H9 (cell line): ENCODE measurements at regions not wholly inside any gene's neighbourhood (a gene's known extent, or its start where the extent isn't known, plus 50 kb on each side); places are given as distances from the start of the nearest gene placed in this dataset.

Source experiments
- DNase-seq: peaks from one replicate; pipeline ENCODE4 v3.0.0-alpha.2; 2017
- H2AFZ ChIP-seq: one replicate; pipeline ENCODE4 v1.6.1; 2013; ENCODE audit warnings: mild to moderate bottlenecking, low read length, control low read depth, moderate library complexity
- H2AK5ac ChIP-seq: 2 replicates; pipeline ENCODE4 v1.6.1; 2013; ENCODE audit warnings: low read length, control low read depth, mixed read lengths; ENCODE audit not compliant: insufficient read length
- H2BK120ac ChIP-seq: one replicate; pipeline ENCODE4 v1.6.1; 2013; ENCODE audit warnings: low read depth, mild to moderate bottlenecking, low read length, control low read depth, inconsistent platforms; ENCODE audit not compliant: poor library complexity, severe bottlenecking
- H2BK12ac ChIP-seq: 2 replicates; pipeline ENCODE4 v1.6.1; 2013; ENCODE audit warnings: low read length, control low read depth, mixed read lengths, low read depth; ENCODE audit not compliant: insufficient read length
- H2BK15ac ChIP-seq: 2 replicates; pipeline ENCODE4 v1.6.1; 2013; ENCODE audit warnings: low read depth, low read length, control low read depth
- H2BK20ac ChIP-seq: one replicate; pipeline ENCODE4 v1.6.1; 2013; ENCODE audit warnings: low read depth, mild to moderate bottlenecking, low read length, control low read depth, inconsistent platforms; ENCODE audit not compliant: poor library complexity, severe bottlenecking
- H2BK5ac ChIP-seq: 2 replicates; pipeline ENCODE4 v1.6.1; 2013; ENCODE audit warnings: low read length, control low read depth, mixed read lengths; ENCODE audit not compliant: insufficient read length
- H3K14ac ChIP-seq: 2 replicates; pipeline ENCODE4 v1.6.1; 2013; ENCODE audit warnings: low read length, control low read depth; ENCODE audit not compliant: insufficient read depth
- H3K18ac ChIP-seq: 2 replicates; pipeline ENCODE4 v1.6.1; 2013; ENCODE audit warnings: low read depth, mild to moderate bottlenecking, mixed read lengths, low read length, control low read depth; ENCODE audit not compliant: insufficient read length
- H3K23ac ChIP-seq: 2 replicates; pipeline ENCODE4 v1.6.1; 2013; ENCODE audit warnings: low read length, control low read depth, mixed read lengths, low read depth; ENCODE audit not compliant: insufficient read length
- H3K23me2 ChIP-seq: 2 replicates; pipeline ENCODE4 v1.6.1; 2013; ENCODE audit warnings: low read depth, mild to moderate bottlenecking, mixed read lengths, low read length, control low read depth; ENCODE audit not compliant: insufficient read length, poor library complexity, severe bottlenecking
- H3K27ac ChIP-seq: 2 replicates; pipeline ENCODE4 v1.5.1; 2013; ENCODE audit warnings: low read length, control low read depth, mixed read lengths, low read depth; ENCODE audit not compliant: insufficient read length
- H3K27me3 ChIP-seq: 2 replicates; pipeline ENCODE4 v1.6.1; 2013; ENCODE audit warnings: low read length, control low read depth, inconsistent platforms; ENCODE audit not compliant: insufficient read depth
- H3K4ac ChIP-seq: 2 replicates; pipeline ENCODE4 v1.6.1; 2013; ENCODE audit warnings: low read depth, mild to moderate bottlenecking, control low read depth, inconsistent platforms, low read length, moderate library complexity
- H3K4me1 ChIP-seq: 2 replicates; pipeline ENCODE4 v1.6.1; 2013; ENCODE audit warnings: low read length, control low read depth, inconsistent platforms; ENCODE audit not compliant: insufficient read depth
- H3K4me2 ChIP-seq: 2 replicates; pipeline ENCODE4 v1.6.1; 2013; ENCODE audit warnings: low read length, control low read depth, mixed read lengths; ENCODE audit not compliant: insufficient read length, insufficient read depth
- H3K56ac ChIP-seq: 2 replicates; pipeline ENCODE4 v1.6.1; 2013; ENCODE audit warnings: low read depth, mild to moderate bottlenecking, mixed read lengths, low read length, control low read depth; ENCODE audit not compliant: insufficient read length
- H3K79me1 ChIP-seq: 2 replicates; pipeline ENCODE4 v1.6.1; 2013; ENCODE audit warnings: low read depth, mild to moderate bottlenecking, moderate library complexity, low read length, control low read depth, inconsistent platforms; ENCODE audit not compliant: insufficient read depth, poor library complexity, severe bottlenecking
- H3K79me2 ChIP-seq: 2 replicates; pipeline ENCODE4 v1.6.1; 2013; ENCODE audit warnings: low read length, control low read depth, inconsistent platforms; ENCODE audit not compliant: insufficient read depth
- H3K9ac ChIP-seq: 2 replicates; pipeline ENCODE4 v1.6.1; 2013; ENCODE audit warnings: low read length, control low read depth, mixed read lengths; ENCODE audit not compliant: insufficient read length; ENCODE audit errors: extremely low read depth
- H3K9me3 ChIP-seq: one replicate; pipeline ENCODE4 v1.6.1; 2013; ENCODE audit warnings: low read depth, low read length, inconsistent platforms; ENCODE audit not compliant: control insufficient read depth
- H3T11ph ChIP-seq: one replicate; pipeline ENCODE4 v1.6.1; 2013; ENCODE audit warnings: mild to moderate bottlenecking, low read length, control low read depth, inconsistent platforms
- H4K20me1 ChIP-seq: one replicate; pipeline ENCODE4 v1.6.1; 2013; ENCODE audit not compliant: control insufficient read depth, insufficient read length, insufficient read depth
- H4K5ac ChIP-seq: 2 replicates; pipeline ENCODE4 v1.6.1; 2013; ENCODE audit warnings: low read depth, mild to moderate bottlenecking, mixed read lengths, low read length, control low read depth; ENCODE audit not compliant: insufficient read length
- H4K8ac ChIP-seq: replicated peaks from 2 replicates; pipeline ENCODE4 v1.6.1; 2013; ENCODE audit warnings: low read length, control low read depth, mixed read lengths, low read depth; ENCODE audit not compliant: insufficient read length
- H4K91ac ChIP-seq: 2 replicates; pipeline ENCODE4 v1.6.1; 2013; ENCODE audit warnings: low read depth, mild to moderate bottlenecking, moderate library complexity, mixed read lengths, low read length, control low read depth; ENCODE audit not compliant: insufficient read length
- H3K27ac Mint-ChIP-seq, 3 experiments: 2 replicates in 2 of 3; 3 replicates in 1 of 3; pipeline ENCODE4 v1.8.0; 2020 to 2021; ENCODE audit warnings: mixed read lengths in 3 of 3, mild to moderate bottlenecking in 1 of 3, moderate library complexity in 1 of 3
- H3K27me3 Mint-ChIP-seq: 2 replicates; pipeline ENCODE4 v1.8.0; 2021; ENCODE audit warnings: low read depth, mild to moderate bottlenecking, moderate library complexity, mixed read lengths
- H3K36me3 Mint-ChIP-seq, 3 experiments: 2 replicates in 2 of 3; 3 replicates in 1 of 3; pipeline ENCODE4 v1.8.0; 2020 to 2021; ENCODE audit warnings: low read depth in 3 of 3, mixed read lengths in 3 of 3; ENCODE audit not compliant: insufficient read depth in 1 of 3
- H3K4me1 Mint-ChIP-seq, 2 experiments: 2 replicates each; pipeline ENCODE4 v1.8.0; 2020; ENCODE audit warnings: mixed read lengths in 2 of 2
- H3K4me3 Mint-ChIP-seq, 2 experiments: 2 replicates in 1 of 2; 3 replicates in 1 of 2; pipeline ENCODE4 v1.8.0; 2020 to 2021; ENCODE audit warnings: mild to moderate bottlenecking in 2 of 2, mixed read lengths in 2 of 2, moderate library complexity in 1 of 2
- H3K9me3 Mint-ChIP-seq, 2 experiments: 2 replicates in 1 of 2; 3 replicates in 1 of 2; pipeline ENCODE4 v1.8.0; 2020; ENCODE audit warnings: mild to moderate bottlenecking in 2 of 2, mixed read lengths in 2 of 2, moderate library complexity in 1 of 2
- WGBS: extraction: QIAGEN DNeasy Blood & Tissue Kit; methylation state at CpG from one replicate; pipeline ENCODE4 v1.1.7; 2013; ENCODE audit warnings: missing lambda C conversion rate, low lambda C conversion rate, mixed read lengths; ENCODE audit not compliant: insufficient read length; ENCODE audit errors: extremely low coverage; 5-methylcytosine and 5-hydroxymethylcytosine counted together
- TF ChIP-seq, protein P1 (sequence below): fragments of 200-600 bp; sonication (generic); conservative IDR thresholded peaks from 3 replicates; pipeline ENCODE4 v1.8.0; 2021; ENCODE audit warnings: antibody characterized with exemption, mild to moderate bottlenecking

DNA sequence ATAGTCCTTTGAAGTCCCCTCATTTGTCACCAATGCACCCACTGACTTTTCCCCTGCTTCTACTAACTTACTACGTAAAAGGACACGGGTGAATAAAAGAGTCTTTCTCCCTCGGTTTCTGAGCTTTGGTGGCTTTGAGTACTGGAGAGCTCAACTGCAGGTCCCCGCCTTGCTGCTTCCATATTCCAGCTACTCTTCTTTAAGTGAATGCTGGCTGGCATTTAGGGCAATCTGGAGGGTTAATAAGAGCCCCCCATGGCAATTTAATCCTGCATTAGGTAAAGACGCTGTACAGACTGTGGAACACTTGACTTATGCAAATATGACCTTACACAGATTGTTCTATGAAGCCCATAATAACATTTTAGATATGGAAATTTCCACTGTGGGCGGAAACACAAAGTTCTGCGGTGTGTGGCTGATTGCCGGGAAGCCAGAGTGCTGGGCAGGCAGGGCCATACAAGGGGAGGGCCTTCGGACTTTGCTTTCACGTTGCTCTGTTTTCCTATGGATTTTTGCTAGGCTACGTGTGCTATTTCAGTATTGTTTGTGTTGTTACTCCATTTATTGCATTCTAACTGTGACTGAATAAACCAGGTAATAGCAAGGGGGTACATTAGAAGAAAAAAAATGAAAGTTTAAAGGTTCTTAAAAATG lies 97.5 kb downstream of the SLC10A2 start:
- H2BK5ac ChIP-seq = no peak overlapping the region
- H3K9me3 Mint-ChIP-seq = no peaks in the 10 kb centered on the region

More for the DNA sequence above, 97.5 kb downstream of the SLC10A2 start:
- no peaks in the 10 kb centered on the region for H3K27me3 Mint-ChIP-seq
- Histone ChIP-seq H3T11ph (no peak overlapping the region), H4K8ac (no peak overlapping the region), H3K27ac (no peak overlapping the region), H3K4me1 (no peaks in the 10 kb centered on the region), H3K4ac (no peak overlapping the region), H2AK5ac (no peak overlapping the region), H2AFZ (no peak overlapping the region), H3K18ac (no peak overlapping the region), H4K5ac (no peak overlapping the region), H4K20me1 (no peaks in the 10 kb centered on the region), H2BK20ac (no peak overlapping the region), H3K79me2 (no peaks in the 10 kb centered on the region), H3K9me3 (no peaks in the 10 kb centered on the region), H3K4me2 (no peak overlapping the region), H3K27me3 (no peaks in the 10 kb centered on the region), H3K23ac (no peak overlapping the region), H3K56ac (no peak overlapping the region), H3K9ac (no peak overlapping the region), H3K79me1 (no peaks in the 10 kb centered on the region), H4K91ac (no peak overlapping the region), H3K14ac (no peak overlapping the region), H2BK15ac (no peak overlapping the region), H2BK120ac (no peak overlapping the region), H2BK12ac (no peak overlapping the region), H3K23me2 (no peaks in the 10 kb centered on the region)
- no peak overlapping the region for H3K4me3 Mint-ChIP-seq
- DNase-seq = no peak
- H3K27ac Mint-ChIP-seq = no peak overlapping the region
- no CpG with 5 or more reads among the region's 11 CpGs for WGBS
- H3K36me3 Mint-ChIP-seq = no peaks in the 10 kb centered on the region
- peaks cover 0 to 3% of the 10 kb centered on the region in 2 experiments; a peak in 1 of 4 replicates for H3K4me1 Mint-ChIP-seq
- TF ChIP-seq, protein P1, sequence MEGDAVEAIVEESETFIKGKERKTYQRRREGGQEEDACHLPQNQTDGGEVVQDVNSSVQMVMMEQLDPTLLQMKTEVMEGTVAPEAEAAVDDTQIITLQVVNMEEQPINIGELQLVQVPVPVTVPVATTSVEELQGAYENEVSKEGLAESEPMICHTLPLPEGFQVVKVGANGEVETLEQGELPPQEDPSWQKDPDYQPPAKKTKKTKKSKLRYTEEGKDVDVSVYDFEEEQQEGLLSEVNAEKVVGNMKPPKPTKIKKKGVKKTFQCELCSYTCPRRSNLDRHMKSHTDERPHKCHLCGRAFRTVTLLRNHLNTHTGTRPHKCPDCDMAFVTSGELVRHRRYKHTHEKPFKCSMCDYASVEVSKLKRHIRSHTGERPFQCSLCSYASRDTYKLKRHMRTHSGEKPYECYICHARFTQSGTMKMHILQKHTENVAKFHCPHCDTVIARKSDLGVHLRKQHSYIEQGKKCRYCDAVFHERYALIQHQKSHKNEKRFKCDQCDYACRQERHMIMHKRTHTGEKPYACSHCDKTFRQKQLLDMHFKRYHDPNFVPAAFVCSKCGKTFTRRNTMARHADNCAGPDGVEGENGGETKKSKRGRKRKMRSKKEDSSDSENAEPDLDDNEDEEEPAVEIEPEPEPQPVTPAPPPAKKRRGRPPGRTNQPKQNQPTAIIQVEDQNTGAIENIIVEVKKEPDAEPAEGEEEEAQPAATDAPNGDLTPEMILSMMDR = no peak
